ENCODE measurements at regions not wholly inside any gene's neighbourhood (a gene's known extent, or its start where the extent isn't known, plus 50 kb on each side); places are given as distances from the start of the nearest gene placed in this dataset.

DNA sequence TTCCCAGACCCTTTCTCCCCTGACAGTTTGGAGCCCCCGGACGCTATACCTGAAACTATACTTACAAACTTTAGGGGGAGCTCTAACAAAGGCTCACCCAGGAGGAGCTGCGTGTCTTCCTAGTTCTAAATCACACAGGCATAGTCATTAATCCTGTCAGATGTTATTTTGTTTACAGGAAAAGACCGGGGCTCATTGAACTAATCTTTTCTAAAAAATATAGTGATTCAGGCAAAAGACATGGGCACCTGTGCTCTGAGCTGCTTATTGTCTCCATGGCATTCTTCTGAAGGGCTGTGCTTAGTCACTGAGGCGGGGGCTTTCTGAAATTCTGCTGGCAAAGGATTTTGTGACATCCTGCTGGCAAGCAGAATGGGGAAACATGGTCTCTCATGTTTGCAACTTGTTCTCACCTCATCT lies 1577.0 kb downstream of the NCAM2 start:
- H4K20me1 ChIP-seq (ENCODE audit: insufficient read depth) = no peaks in the 10 kb centered on the region
- no peak overlapping the region for H3K4me2 ChIP-seq
- WGBS (ENCODE audit: low lambda C conversion rate) = 5% methylated on average over 5 of the region's 5 CpGs
- H3K4me1 ChIP-seq (ENCODE audit: control insufficient read depth in 1 of 2, insufficient read depth in 2 of 2, low read depth in 1 of 2, low read length in 1 of 2) = no peaks in the 10 kb centered on the region; a peak in 1 of 4 replicates
- TF ChIP-seq CHD2 (IDR thresholded peaks at IDR 0.05; ENCODE audit: low read length, partially characterized antibody) (no peak), USF1 (IDR thresholded peaks at IDR 0.05; ENCODE audit: borderline replicate concordance, low read depth) (no peak), CTCF (IDR thresholded peaks at IDR 0.05) (peak; percentile 36), ELF1 (IDR thresholded peaks at IDR 0.05) (no peak), TCF12 (IDR thresholded peaks at IDR 0.05) (no peak), USF2 (IDR thresholded peaks at IDR 0.05; ENCODE audit: borderline replicate concordance, low read depth, low read length) (no peak), RFX5 (IDR thresholded peaks at IDR 0.05; ENCODE audit: low read length) (no peak), YY1 (IDR thresholded peaks at IDR 0.05; ENCODE audit: low read depth) (no peak), RAD21 (IDR thresholded peaks at IDR 0.05; ENCODE audit: low read length) (peak; percentile 72), POLR2AphosphoS5 (IDR thresholded peaks at IDR 0.05; ENCODE audit: low read depth, low read length) (no peak), RXRA (IDR thresholded peaks at IDR 0.05; ENCODE audit: borderline replicate concordance, low read depth) (no peak), FOXM1 (IDR thresholded peaks at IDR 0.05; ENCODE audit: low read depth) (no peak), EZH2phosphoT487 (IDR thresholded peaks at IDR 0.05; ENCODE audit: borderline replicate concordance, low read depth) (no peak), SMC3 (IDR thresholded peaks at IDR 0.05; ENCODE audit: low read depth, low read length) (peak; percentile 25; the same call in 1 of the 2 replicates)
- ChIA-PET POLR2A (no interaction called here), CTCF (interaction anchor here (0.6 to 1.9 kb wide), 16 partner anchors 9 to 1576 kb away, joined by 3 to 12 read pairs (median 3); no protein-coding TSS in a partner anchor)
- H3K4me3 ChIP-seq (ENCODE audit: low read depth in 2 of 2, low read length in 1 of 2) = 0 out of 4 replicates have a peak overlapping the region, but pooled peaks of 1 of the 2 experiments have one; percentile 19
- no peak overlapping the region for H3K9ac ChIP-seq
- peaks cover 4% of the 10 kb centered on the region; the same call in 1 of the 2 replicates for H3K9me3 ChIP-seq
- no peaks in the 10 kb centered on the region for H3K36me3 ChIP-seq (replicated peaks in 1 of 2; ENCODE audit: control insufficient read depth in 1 of 2, insufficient read depth in 2 of 2, low read length in 1 of 2)
- H3K27me3 ChIP-seq (ENCODE audit: insufficient read depth) = no peaks in the 10 kb centered on the region
- DNase-seq = peak; percentile 71
- H3F3A ChIP-seq (replicated peaks; ENCODE audit: insufficient read depth) = no peaks in the 10 kb centered on the region
- no peak overlapping the region for H2AFZ ChIP-seq (ENCODE audit: low read depth)
- no peak overlapping the region; a peak in 1 of 4 replicates for H3K27ac ChIP-seq (ENCODE audit: low read depth in 2 of 2, low read length in 1 of 2)
- H3K9me2 ChIP-seq = no peaks in the 10 kb centered on the region
- H3K79me2 ChIP-seq (ENCODE audit: insufficient read depth) = no peaks in the 10 kb centered on the region

DNA sequence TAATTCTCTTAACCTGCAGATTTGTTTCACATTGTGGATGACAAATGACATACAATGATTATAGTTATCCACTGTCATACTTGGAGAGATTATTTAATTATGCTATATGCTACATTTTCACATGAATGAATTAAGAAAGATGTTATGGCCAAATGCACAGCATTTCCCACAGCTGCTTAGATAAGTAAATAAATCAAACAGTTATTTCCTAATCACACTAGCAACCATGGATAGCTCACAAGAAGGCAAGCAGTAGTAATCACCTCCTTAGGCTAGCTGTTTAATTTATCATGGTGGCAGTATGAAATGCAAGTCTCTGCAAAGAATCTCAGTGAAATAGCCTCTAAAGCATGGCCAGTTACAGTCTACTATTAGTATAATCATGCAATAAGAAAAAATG lies 1581.5 kb downstream of the NCAM2 start:
- H4K20me1 ChIP-seq (ENCODE audit: insufficient read depth) = no peaks in the 10 kb centered on the region
- no peaks in the 10 kb centered on the region for H3K27me3 ChIP-seq (ENCODE audit: insufficient read depth)
- no peak overlapping the region for H2AFZ ChIP-seq (ENCODE audit: low read depth)
- H3K4me1 ChIP-seq (ENCODE audit: control insufficient read depth in 1 of 2, insufficient read depth in 2 of 2, low read depth in 1 of 2, low read length in 1 of 2) = no peaks in the 10 kb centered on the region; a peak in 1 of 4 replicates
- no peak overlapping the region for H3K4me2 ChIP-seq
- H3K79me2 ChIP-seq (ENCODE audit: insufficient read depth) = no peaks in the 10 kb centered on the region
- H3K36me3 ChIP-seq (replicated peaks in 1 of 2; ENCODE audit: control insufficient read depth in 1 of 2, insufficient read depth in 2 of 2, low read length in 1 of 2) = no peaks in the 10 kb centered on the region
- H3K9me2 ChIP-seq = no peaks in the 10 kb centered on the region
- DNase-seq = no peak
- H3K27ac ChIP-seq (ENCODE audit: low read depth in 2 of 2, low read length in 1 of 2) = no peak overlapping the region
- ChIA-PET CTCF (interaction anchor here (0.6 to 0.7 kb wide), 2 partner anchors 29 to 210 kb away, joined by 3 read pairs; no protein-coding TSS in a partner anchor), POLR2A (no interaction called here)
- H3K4me3 ChIP-seq (ENCODE audit: low read depth in 2 of 2, low read length in 1 of 2) = no peak overlapping the region
- TF ChIP-seq EP300 (IDR thresholded peaks at IDR 0.05; ENCODE audit: borderline replicate concordance in 1 of 2, low read depth in 1 of 2, low read length in 1 of 2) = peak in 1 of 2 experiments; percentile 16; a peak in 1 of 4 replicates
- TF ChIP-seq JUND (IDR thresholded peaks at IDR 0.05) = no peak
- TF ChIP-seq IRF3 (IDR thresholded peaks at IDR 0.05; ENCODE audit: low read depth, low read length) = no peak
- no peaks in the 10 kb centered on the region for H3K9me3 ChIP-seq
- no peak overlapping the region for H3K9ac ChIP-seq
- H3F3A ChIP-seq (replicated peaks; ENCODE audit: insufficient read depth) = no peaks in the 10 kb centered on the region

Measured in SK-N-SH (cell line).